GM12874 (cell line): ENCODE measurements at regions not wholly inside any gene's neighbourhood (a gene's known extent, or its start where the extent isn't known, plus 50 kb on each side); places are given as distances from the start of the nearest gene placed in this dataset.

Experiments
- TF ChIP-seq, protein P1 (sequence below): IDR thresholded peaks from 2 replicates; pipeline ENCODE4 v1.5.1; 2011; ENCODE audit warnings: low read depth, mild to moderate bottlenecking, control low read depth, low read length, moderate library complexity; ENCODE audit not compliant: insufficient read depth

DNA sequence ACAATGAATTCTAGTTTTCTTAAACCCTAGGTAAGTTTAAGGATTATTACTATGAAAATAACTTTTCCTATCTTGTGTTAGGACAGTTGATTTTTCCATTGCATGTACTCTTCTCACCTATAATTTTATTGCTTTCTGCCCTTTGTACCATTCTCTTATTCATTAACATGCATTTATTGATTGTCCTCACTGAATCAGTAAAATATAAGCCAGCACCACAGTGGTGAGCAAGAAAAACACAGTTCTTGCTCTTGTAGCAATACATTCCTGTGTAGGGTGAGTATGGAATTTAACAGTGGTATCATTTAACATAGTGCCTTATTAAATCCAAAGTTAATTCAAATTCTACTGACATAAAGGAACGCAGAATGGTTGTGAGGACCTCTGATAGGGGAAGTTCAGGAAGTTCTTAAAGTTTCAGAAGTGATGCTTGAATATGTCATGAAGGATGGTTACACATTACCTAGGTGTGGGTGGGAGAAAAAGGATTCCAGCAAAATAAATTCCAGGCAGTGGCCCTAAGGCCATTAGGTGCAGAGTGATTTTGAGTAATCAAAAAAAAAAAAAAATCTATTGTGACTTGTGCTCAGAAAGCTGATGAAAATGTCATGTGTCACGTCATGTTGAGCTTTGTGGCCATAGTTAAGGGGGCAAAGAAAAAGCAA, 104.7 kb upstream of the DSEL start:
- TF ChIP-seq, protein P1, sequence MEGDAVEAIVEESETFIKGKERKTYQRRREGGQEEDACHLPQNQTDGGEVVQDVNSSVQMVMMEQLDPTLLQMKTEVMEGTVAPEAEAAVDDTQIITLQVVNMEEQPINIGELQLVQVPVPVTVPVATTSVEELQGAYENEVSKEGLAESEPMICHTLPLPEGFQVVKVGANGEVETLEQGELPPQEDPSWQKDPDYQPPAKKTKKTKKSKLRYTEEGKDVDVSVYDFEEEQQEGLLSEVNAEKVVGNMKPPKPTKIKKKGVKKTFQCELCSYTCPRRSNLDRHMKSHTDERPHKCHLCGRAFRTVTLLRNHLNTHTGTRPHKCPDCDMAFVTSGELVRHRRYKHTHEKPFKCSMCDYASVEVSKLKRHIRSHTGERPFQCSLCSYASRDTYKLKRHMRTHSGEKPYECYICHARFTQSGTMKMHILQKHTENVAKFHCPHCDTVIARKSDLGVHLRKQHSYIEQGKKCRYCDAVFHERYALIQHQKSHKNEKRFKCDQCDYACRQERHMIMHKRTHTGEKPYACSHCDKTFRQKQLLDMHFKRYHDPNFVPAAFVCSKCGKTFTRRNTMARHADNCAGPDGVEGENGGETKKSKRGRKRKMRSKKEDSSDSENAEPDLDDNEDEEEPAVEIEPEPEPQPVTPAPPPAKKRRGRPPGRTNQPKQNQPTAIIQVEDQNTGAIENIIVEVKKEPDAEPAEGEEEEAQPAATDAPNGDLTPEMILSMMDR, result no peak

DNA sequence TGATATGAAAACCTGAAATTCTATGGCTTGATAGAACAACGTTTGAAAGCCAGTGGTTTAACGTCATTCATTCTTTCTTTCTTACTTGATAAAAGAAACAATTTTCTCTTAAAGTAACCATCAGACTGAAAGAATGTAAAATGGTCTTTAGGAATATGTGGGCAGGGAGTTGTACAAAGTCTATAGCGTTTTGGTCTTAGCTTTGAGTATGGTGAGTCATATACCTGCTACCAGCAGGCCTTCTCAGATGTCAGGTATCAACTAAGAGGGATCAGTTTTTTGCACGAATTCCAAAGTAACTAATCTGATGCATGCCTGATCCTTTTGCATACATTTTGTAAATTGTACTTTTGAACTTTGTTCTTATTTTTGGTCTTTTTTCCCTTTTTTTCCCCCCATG, 101.5 kb upstream of the DSEL start:
- TF ChIP-seq, protein P1, result no peak

DNA sequence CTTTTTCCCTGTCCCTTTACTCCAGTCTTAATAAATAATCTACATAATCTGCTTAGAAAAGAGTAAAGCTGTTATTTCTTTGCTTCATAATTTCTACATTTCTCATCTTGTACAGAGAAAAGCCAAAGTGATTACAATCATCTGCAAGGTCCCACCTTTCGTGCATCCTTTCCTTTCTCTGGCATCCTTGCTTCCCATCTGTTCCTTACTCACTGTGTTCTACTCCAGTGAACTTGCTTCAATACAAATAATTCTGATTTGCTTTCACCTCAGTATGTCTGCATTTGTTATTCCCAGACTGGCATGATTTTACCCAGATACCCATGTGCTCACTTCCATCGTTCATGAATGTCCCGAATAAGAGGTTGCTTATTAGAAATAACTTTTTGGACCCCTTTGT, 99.4 kb upstream of the DSEL start:
- TF ChIP-seq, protein P1, result no peak

DNA sequence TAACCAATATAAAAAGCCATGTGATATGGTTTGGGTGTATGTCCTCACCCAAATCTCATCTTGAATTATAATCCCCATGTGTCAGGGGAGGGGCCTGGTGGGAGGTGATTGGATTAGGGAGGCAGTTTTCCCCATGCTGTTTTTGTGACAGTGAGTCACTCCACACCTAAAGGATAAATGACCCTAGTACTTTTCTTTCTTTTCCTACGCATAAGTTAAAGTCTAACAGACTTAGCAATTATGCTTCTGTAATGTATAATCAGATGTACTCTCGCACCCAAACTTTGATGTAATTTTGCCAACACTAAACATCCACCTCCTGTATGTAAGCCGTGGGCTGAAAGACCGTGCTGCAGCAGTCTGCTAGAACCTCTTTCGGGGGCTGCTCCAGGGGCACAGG, 97.2 kb upstream of the DSEL start:
- TF ChIP-seq, protein P1, result no peak

DNA sequence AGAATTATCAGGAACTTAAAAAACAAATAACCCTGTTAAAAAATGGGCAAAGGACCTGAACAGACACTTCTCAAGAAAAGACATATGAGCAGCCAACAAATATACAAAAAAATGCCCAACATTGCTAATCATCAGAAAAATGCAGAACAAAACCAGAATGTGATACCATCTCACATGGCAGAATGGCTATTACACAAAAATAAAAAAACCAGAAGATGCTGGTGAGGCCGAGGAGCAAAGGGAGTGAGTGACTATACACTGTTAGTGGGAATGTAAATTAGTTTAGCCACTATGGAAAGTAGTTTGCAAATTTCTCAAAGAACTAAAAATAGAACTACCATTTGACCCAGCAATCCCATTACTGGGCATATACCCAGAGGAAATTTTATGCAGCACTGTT, 95.8 kb upstream of the DSEL start:
- TF ChIP-seq, protein P1, result no peak

DNA sequence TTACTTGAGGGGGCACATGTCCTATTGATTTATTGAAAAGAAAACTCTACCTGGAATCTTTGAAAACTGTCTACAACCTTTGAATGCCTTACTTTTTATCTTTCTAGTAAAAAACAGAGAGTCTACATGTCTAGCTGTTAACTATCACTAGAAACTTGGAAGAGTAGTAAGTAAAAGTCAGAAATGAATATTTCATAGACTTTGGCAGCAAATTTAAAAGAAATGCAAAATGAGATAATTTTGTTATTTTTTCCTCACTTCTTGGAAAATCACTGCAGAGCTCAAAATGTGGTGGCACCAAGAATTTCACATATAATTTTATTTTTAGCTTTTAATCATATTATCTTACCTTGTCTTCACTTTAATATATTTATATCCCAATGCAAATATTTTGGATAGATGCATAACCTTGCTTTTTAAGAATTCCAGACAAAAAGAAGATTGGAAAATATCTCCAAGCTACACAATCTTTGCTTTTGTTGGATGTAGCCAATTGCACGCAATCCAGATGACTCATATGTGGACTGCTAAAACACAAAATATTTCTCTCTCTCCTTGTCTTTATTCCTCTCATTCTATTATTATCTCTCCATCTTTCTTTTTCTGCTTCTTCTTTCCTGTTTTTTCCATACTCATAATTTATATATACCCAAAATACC, 92.2 kb upstream of the DSEL start:
- TF ChIP-seq, protein P1, result no peak

DNA sequence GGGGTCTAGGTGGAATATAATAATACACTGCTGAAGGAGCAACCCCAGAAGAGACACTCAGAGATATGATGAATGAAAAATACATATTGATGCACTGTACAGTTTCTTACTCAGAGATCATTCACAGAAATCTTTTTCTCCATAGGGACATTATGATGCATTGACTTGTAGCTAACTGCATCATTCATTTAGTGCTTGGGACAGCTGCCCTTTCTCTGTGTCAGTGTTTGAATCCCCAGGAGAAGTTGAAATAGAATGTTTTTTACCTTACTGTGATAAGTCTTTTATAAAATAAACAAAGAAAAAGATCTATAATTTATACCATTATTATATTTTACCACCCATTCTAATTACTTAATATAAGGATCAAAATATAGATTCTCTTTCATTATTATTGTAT, 91.7 kb upstream of the DSEL start:
- TF ChIP-seq, protein P1, result no peak
